ENCODE measurements at regions not wholly inside any gene's neighbourhood (a gene's known extent, or its start where the extent isn't known, plus 50 kb on each side); places are given as distances from the start of the nearest gene placed in this dataset.

GRCh38 chr13:56019606-56020005, 1121.1 kb upstream of the PRR20A start:
- no peaks in the 10 kb centered on the region for H3K36me3 Mint-ChIP-seq (ENCODE audit: low read depth)

GRCh38 chr13:56020425-56020824, 1120.3 kb upstream of the PRR20A start:
- Mint-ChIP-seq H3K36me3 (ENCODE audit: low read depth) (no peaks in the 10 kb centered on the region), H3K27ac (ENCODE audit: unreplicated experiment) (no peak overlapping the region), H3K4me3 (no peak overlapping the region), H3K27me3 (ENCODE audit: low read depth) (no peaks in the 10 kb centered on the region), H3K9me3 (peaks cover 5% of the 10 kb centered on the region), H3K4me1 (no peaks in the 10 kb centered on the region)
- DNase-seq (ENCODE audit: low read depth, low spot score), result no peak
- TF ChIP-seq CTCF (conservative IDR thresholded peaks at IDR 0.05), result no peak

More at GRCh38 chr13:56019606-56020005, 1121.1 kb upstream of the PRR20A start:
- no peak overlapping the region for H3K27ac Mint-ChIP-seq (ENCODE audit: unreplicated experiment)
- no peaks in the 10 kb centered on the region for H3K27me3 Mint-ChIP-seq (ENCODE audit: low read depth)
- H3K9me3 Mint-ChIP-seq, result peaks cover 5% of the 10 kb centered on the region
- no peak for DNase-seq (ENCODE audit: low read depth, low spot score)
- H3K4me3 Mint-ChIP-seq, result no peak overlapping the region
- no peaks in the 10 kb centered on the region for H3K4me1 Mint-ChIP-seq
- no peak for TF ChIP-seq CTCF (conservative IDR thresholded peaks at IDR 0.05)

GRCh38 chr13:56039992-56040391, 1100.7 kb upstream of the PRR20A start:
- TF ChIP-seq CTCF (conservative IDR thresholded peaks at IDR 0.05), result no peak
- H3K36me3 Mint-ChIP-seq (ENCODE audit: low read depth), result peaks cover 6% of the 10 kb centered on the region
- H3K27me3 Mint-ChIP-seq (ENCODE audit: low read depth), result no peaks in the 10 kb centered on the region
- no peak overlapping the region for H3K4me3 Mint-ChIP-seq
- H3K4me1 Mint-ChIP-seq, result no peaks in the 10 kb centered on the region
- no peak overlapping the region for H3K27ac Mint-ChIP-seq (ENCODE audit: unreplicated experiment)
- no peaks in the 10 kb centered on the region for H3K9me3 Mint-ChIP-seq
- DNase-seq (ENCODE audit: low read depth, low spot score), result no peak

- Mint-ChIP-seq H3K9me3 (no peaks in the 10 kb centered on the region), H3K4me3 (no peak overlapping the region), H3K27ac (ENCODE audit: unreplicated experiment) (no peak overlapping the region)
Measured at GRCh38 chr13:56066321-56066720, 1074.4 kb upstream of the PRR20A start.

GRCh38 chr13:56102641-56103040, 1038.1 kb upstream of the PRR20A start:
- Mint-ChIP-seq H3K4me1 (no peaks in the 10 kb centered on the region), H3K27ac (ENCODE audit: unreplicated experiment) (no peak overlapping the region), H3K36me3 (ENCODE audit: low read depth) (no peaks in the 10 kb centered on the region), H3K27me3 (ENCODE audit: low read depth) (no peaks in the 10 kb centered on the region), H3K9me3 (peaks cover 3% of the 10 kb centered on the region), H3K4me3 (no peak overlapping the region)
- no peak for DNase-seq (ENCODE audit: low read depth, low spot score)
- TF ChIP-seq CTCF (conservative IDR thresholded peaks at IDR 0.05), result no peak

More at GRCh38 chr13:56066321-56066720, 1074.4 kb upstream of the PRR20A start:
- no peak for TF ChIP-seq CTCF (conservative IDR thresholded peaks at IDR 0.05)
- Mint-ChIP-seq H3K36me3 (ENCODE audit: low read depth) (no peaks in the 10 kb centered on the region), H3K4me1 (no peaks in the 10 kb centered on the region), H3K27me3 (ENCODE audit: low read depth) (no peaks in the 10 kb centered on the region)
- DNase-seq (ENCODE audit: low read depth, low spot score), result no peak

- Mint-ChIP-seq H3K9me3 (no peaks in the 10 kb centered on the region), H3K36me3 (ENCODE audit: low read depth) (no peaks in the 10 kb centered on the region), H3K4me3 (no peak overlapping the region), H3K27me3 (ENCODE audit: low read depth) (no peaks in the 10 kb centered on the region), H3K27ac (ENCODE audit: unreplicated experiment) (no peak overlapping the region), H3K4me1 (no peaks in the 10 kb centered on the region)
- no peak for DNase-seq (ENCODE audit: low read depth, low spot score)
- TF ChIP-seq CTCF (conservative IDR thresholded peaks at IDR 0.05), result no peak
Measured at GRCh38 chr13:56110751-56111150, 1030.0 kb upstream of the PRR20A start.

All from neural crest cell (in vitro differentiated cells).